ENCODE measurements at regions not wholly inside any gene's neighbourhood (a gene's known extent, or its start where the extent isn't known, plus 50 kb on each side); places are given as distances from the start of the nearest gene placed in this dataset.
"Not testable (repeated sequence)": the region's sequence is repeated elsewhere in the genome, so short reads cannot be mapped to it uniquely, and the experiment has no call there.

DNA sequence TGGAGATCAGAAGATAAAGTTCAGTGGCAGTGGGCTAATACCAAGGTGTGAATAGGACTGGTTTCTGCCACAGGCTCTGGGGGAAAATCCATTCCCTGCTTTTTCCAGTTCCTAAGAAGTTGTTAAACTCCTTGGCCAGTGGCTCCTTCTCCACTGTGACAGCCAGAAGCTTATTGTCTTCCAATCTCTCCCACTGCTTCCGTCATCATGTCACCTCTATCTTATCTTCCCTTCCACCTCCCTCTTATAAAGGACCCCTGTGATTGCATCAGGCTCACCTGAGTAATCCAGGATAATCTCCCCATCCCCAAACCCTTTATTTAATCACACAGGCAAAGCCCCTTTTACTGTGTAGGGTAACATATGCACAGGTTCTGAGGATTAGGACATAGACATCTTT, 431.2 kb upstream of the SLC10A2 start:
- peaks cover 28% of the 10 kb centered on the region for H3K9me3 Mint-ChIP-seq

DNA sequence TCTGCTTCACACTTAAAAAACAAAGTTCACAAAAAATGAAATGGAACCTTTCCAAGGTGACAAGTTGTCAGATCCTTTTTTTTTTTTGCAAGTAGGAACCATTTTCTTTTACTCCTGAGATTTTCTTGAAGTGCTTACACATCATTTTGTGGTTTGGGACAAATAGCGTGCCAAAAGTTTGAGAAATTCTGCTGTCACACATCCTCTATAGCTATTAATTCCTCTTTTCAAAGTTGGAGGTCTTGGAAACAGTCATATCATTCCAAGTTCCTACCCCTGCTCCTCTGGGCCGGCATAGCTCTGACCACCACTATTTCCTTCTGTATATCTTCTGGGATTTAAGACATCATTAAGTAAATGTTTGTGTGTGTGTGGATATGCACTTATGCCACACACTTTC, 421.6 kb upstream of the SLC10A2 start:
- TF ChIP-seq, protein P1, sequence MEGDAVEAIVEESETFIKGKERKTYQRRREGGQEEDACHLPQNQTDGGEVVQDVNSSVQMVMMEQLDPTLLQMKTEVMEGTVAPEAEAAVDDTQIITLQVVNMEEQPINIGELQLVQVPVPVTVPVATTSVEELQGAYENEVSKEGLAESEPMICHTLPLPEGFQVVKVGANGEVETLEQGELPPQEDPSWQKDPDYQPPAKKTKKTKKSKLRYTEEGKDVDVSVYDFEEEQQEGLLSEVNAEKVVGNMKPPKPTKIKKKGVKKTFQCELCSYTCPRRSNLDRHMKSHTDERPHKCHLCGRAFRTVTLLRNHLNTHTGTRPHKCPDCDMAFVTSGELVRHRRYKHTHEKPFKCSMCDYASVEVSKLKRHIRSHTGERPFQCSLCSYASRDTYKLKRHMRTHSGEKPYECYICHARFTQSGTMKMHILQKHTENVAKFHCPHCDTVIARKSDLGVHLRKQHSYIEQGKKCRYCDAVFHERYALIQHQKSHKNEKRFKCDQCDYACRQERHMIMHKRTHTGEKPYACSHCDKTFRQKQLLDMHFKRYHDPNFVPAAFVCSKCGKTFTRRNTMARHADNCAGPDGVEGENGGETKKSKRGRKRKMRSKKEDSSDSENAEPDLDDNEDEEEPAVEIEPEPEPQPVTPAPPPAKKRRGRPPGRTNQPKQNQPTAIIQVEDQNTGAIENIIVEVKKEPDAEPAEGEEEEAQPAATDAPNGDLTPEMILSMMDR (IDR thresholded peaks at IDR 0.05): no peak
- no peak for DNase-seq
- Mint-ChIP-seq H3K4me1 (ENCODE audit: low read depth) (no peaks in the 10 kb centered on the region), H3K36me3 (ENCODE audit: low read depth) (no peaks in the 10 kb centered on the region; the same call in 1 of the 2 replicates), H3K9me3 (peaks cover 13% of the 10 kb centered on the region), H3K4me3 (no peak overlapping the region), H3K27ac (no peak overlapping the region), H3K27me3 (ENCODE audit: insufficient read depth) (no peaks in the 10 kb centered on the region; the same call in 1 of the 2 replicates)

More for the DNA sequence above, 431.2 kb upstream of the SLC10A2 start:
- TF ChIP-seq, protein P1 (IDR thresholded peaks at IDR 0.05): no peak
- no peak for DNase-seq
- H3K36me3 Mint-ChIP-seq (ENCODE audit: low read depth): no peaks in the 10 kb centered on the region
- no peak overlapping the region for H3K4me3 Mint-ChIP-seq
- no peaks in the 10 kb centered on the region for H3K27me3 Mint-ChIP-seq (ENCODE audit: insufficient read depth)
- H3K27ac Mint-ChIP-seq: no peak overlapping the region
- no peaks in the 10 kb centered on the region for H3K4me1 Mint-ChIP-seq (ENCODE audit: low read depth)

DNA sequence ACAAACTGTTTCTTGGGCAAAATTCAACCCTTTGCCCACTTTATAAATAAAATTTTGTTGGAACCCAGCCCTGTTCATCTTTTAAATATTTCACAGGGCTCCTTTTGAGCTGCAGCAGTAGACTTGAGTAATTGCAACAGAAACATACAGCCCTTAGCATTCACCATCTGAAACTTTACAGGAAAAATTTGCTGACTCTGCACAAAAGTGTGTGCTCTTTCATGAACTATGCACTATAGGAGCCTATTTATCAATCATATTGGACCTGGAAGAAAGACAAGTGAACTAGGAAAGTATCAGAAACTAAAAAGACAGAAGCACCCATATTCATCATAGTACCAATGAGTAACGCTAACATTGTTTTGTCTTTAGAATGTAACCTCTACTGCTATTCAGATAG, 406.9 kb upstream of the SLC10A2 start:
- Mint-ChIP-seq H3K27me3 (ENCODE audit: insufficient read depth) (no peaks in the 10 kb centered on the region), H3K27ac (no peak overlapping the region), H3K4me1 (ENCODE audit: low read depth) (no peaks in the 10 kb centered on the region), H3K4me3 (no peak overlapping the region), H3K36me3 (ENCODE audit: low read depth) (no peaks in the 10 kb centered on the region), H3K9me3 (peaks cover 39% of the 10 kb centered on the region)
- TF ChIP-seq, protein P1 (IDR thresholded peaks at IDR 0.05): no peak
- no peak for DNase-seq

DNA sequence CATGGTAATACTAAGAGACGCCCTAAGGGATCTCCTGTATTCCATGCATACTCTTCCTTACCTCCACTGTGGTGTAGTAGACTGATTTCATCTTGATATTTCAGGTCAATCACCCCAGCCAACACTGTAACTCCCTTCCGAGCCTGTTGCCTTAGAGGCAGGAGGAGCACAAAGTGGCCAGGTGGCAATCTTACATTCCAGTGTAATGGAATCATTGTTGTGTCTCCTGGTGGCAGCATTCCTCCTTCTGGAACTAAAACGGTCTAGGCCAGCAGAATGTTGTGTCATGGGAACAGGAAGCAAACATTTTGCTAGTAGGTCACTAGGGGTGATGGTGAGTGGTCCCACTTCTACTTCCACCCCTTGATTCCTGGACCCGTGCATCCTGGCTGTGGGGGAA, 405.7 kb upstream of the SLC10A2 start:
- no peak overlapping the region for H3K27ac Mint-ChIP-seq

DNA sequence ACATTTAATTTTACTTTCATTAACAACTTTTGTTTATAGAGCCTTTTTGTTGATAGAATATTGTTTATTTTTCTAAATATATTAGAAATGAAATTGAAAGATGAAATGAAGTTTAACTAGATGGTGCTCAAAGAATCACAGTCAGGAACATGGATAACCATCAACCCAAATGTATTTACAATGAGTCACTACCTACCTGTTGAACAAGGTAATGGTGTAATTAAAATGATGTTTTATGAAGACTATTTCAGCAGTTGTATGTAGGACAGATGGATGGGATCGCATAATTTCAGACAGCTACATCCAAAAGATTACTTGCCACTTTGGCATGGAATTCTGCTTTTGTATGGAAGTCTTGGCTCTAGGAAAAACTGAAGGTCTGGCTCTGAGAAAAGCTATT, 403.6 kb upstream of the SLC10A2 start:
- H3K4me3 Mint-ChIP-seq: no peak overlapping the region
- H3K9me3 Mint-ChIP-seq: peaks cover 45% of the 10 kb centered on the region
- no peak for DNase-seq
- H3K27ac Mint-ChIP-seq: no peak overlapping the region
- H3K27me3 Mint-ChIP-seq (ENCODE audit: insufficient read depth): no peaks in the 10 kb centered on the region
- H3K4me1 Mint-ChIP-seq (ENCODE audit: low read depth): no peaks in the 10 kb centered on the region
- H3K36me3 Mint-ChIP-seq (ENCODE audit: low read depth): no peaks in the 10 kb centered on the region
- TF ChIP-seq, protein P1 (IDR thresholded peaks at IDR 0.05): no peak

More for the DNA sequence above, 405.7 kb upstream of the SLC10A2 start:
- Mint-ChIP-seq H3K36me3 (ENCODE audit: low read depth) (no peaks in the 10 kb centered on the region), H3K27me3 (ENCODE audit: insufficient read depth) (no peaks in the 10 kb centered on the region), H3K4me3 (no peak overlapping the region), H3K4me1 (ENCODE audit: low read depth) (no peaks in the 10 kb centered on the region), H3K9me3 (peaks cover 35% of the 10 kb centered on the region)
- TF ChIP-seq, protein P1 (IDR thresholded peaks at IDR 0.05): no peak
- DNase-seq: no peak

DNA sequence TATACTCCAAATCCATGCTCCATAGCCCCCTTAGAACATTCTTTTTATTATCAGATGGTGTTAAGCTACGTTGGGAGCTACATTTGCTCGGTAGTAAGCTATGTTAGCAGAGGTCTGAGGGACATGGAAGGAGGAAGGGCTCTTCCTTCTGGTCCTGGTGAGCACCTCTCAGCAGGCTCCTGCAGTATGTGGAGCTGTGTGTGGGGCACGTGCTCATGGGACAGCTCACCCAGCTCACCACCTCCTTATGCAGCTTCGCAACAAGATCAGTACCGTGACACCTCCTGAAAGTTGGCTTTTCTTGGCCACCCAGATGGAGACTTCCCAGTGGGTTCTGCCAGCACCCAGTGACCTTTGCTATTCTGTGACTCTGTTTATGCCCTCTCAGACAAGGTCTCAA, 400.5 kb upstream of the SLC10A2 start:
- Mint-ChIP-seq H3K36me3 (ENCODE audit: low read depth) (no peaks in the 10 kb centered on the region), H3K27me3 (ENCODE audit: insufficient read depth) (no peaks in the 10 kb centered on the region), H3K9me3 (peaks cover 45% of the 10 kb centered on the region), H3K4me1 (ENCODE audit: low read depth) (no peaks in the 10 kb centered on the region), H3K4me3 (no peak overlapping the region), H3K27ac (no peak overlapping the region)
- no peak for DNase-seq
- TF ChIP-seq, protein P1 (IDR thresholded peaks at IDR 0.05): no peak

DNA sequence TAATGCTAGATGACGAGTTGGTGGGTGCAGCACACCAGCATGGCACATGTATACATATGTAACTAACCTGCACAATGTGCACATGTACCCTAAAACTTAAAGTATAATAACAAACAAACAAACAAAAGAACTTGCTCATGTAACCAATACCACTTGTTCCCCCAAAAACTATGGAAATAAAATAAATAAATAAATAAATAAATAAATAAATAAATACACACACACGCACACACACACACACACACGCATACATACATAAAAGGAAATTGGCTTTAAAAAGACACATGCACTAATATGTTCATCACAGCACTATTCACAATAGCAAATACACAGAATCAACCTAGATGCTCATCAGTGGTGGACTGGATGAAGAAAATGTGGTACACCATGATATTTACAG, 394.0 kb upstream of the SLC10A2 start:
- not testable (repeated sequence) for H3K27ac Mint-ChIP-seq

DNA sequence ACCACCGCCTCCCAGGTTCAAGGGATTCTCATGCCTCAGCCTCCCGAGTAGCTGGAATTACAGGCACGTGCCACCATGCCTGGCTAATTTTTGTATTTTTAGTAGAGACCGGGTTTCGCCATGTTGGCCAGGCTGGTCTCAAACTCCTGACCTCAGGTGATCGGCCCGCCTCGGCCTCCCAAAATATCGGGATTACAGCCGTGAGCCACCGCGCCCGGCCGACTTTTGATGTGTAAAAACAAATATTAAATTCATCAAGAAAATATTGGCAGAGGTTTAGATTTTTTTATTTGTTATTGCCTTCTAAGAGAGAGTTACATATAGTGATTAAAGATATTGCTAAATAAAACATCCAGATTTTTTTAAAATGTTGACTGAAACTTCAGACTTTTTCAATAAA, 390.8 kb upstream of the SLC10A2 start:
- H3K9me3 Mint-ChIP-seq: peaks cover 21% of the 10 kb centered on the region
- H3K27ac Mint-ChIP-seq; H3K4me3 Mint-ChIP-seq; H3K36me3 Mint-ChIP-seq (ENCODE audit: low read depth); H3K4me1 Mint-ChIP-seq (ENCODE audit: low read depth); H3K27me3 Mint-ChIP-seq (ENCODE audit: insufficient read depth); DNase-seq: not testable (repeated sequence)

More for the DNA sequence above, 394.0 kb upstream of the SLC10A2 start:
- not testable (repeated sequence) for DNase-seq; H3K4me1 Mint-ChIP-seq (ENCODE audit: low read depth); H3K4me3 Mint-ChIP-seq; H3K27me3 Mint-ChIP-seq (ENCODE audit: insufficient read depth); H3K36me3 Mint-ChIP-seq (ENCODE audit: low read depth)
- peaks cover 30% of the 10 kb centered on the region for H3K9me3 Mint-ChIP-seq
